ENCODE measurements at regions not wholly inside any gene's neighbourhood (a gene's known extent, or its start where the extent isn't known, plus 50 kb on each side); places are given as distances from the start of the nearest gene placed in this dataset.

DNA sequence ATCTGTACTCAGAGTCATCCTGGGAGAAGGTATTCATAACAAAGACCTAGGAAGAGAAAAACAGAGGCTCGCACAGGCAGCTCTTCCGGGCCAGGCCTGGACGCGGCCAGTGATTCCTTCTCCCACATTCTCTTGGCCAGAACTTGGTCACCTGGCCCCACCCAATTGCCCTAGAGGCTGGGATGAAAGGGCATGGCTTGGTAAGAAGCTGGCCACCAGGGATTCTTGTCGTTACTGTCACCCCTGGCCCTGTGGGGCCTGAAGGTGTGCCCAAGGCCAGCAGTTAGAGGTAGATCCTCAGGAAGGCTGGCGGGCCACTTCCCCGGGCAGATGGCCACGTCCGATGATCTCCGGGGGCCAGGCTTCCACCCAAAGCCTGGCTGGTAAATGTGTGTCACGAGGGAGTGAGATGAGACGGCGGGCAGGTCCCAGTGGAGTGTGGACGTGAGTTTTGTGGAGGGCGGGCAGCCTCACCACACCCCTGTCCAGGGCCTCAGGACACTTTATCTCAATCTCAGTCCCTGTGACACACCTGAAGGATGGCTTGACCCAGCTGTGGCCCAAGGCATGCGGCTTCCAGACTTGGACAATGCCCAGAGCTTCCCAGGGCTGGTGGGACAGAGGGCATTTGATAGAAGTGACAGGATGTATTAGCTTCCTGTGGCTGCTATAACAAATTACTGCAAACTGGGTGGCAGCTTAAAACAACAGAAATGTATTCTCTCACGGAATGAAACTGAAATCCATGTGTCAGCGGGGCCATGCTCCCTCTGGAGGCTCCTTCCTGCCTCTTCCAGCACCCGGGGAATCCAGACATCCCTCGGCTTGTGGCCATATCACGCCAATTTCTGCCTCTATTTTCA, 66.3 kb upstream of the GSE1 start:
- POLR2A ChIA-PET: no interaction called here
- CTCF ChIA-PET: interaction anchor here (1.0 to 2.1 kb wide), 3 partner anchors 17 to 69 kb away, joined by 4 to 6 read pairs (median 4); no protein-coding TSS in a partner anchor

DNA sequence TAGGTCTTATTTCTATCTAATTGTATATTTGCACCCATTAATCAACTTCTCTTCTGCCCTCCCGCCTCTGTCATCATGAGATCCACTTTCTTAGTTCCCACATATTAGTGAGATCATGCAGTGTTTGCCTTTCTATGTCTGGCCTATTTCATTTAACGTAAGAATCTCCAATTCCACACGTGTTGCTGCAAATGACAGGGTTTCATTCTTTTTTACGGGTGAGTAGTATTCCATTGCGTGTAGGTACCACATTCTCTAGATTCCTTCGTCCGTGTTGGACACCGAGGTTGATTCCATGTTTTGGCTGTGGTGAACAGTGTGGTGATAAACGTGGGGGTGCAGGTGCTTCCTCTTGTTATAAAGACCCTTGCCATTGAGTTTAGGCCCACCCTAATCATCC, 64.7 kb upstream of the GSE1 start:
- DNase-seq (ENCODE audit: low read depth): no peak
- TF ChIP-seq, protein P1, sequence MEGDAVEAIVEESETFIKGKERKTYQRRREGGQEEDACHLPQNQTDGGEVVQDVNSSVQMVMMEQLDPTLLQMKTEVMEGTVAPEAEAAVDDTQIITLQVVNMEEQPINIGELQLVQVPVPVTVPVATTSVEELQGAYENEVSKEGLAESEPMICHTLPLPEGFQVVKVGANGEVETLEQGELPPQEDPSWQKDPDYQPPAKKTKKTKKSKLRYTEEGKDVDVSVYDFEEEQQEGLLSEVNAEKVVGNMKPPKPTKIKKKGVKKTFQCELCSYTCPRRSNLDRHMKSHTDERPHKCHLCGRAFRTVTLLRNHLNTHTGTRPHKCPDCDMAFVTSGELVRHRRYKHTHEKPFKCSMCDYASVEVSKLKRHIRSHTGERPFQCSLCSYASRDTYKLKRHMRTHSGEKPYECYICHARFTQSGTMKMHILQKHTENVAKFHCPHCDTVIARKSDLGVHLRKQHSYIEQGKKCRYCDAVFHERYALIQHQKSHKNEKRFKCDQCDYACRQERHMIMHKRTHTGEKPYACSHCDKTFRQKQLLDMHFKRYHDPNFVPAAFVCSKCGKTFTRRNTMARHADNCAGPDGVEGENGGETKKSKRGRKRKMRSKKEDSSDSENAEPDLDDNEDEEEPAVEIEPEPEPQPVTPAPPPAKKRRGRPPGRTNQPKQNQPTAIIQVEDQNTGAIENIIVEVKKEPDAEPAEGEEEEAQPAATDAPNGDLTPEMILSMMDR (IDR thresholded peaks at IDR 0.05; ENCODE audit: insufficient read depth, low read depth, low read length): no peak
- H3K36me3 ChIP-seq (ENCODE audit: control insufficient read depth, insufficient read depth, low read length): no peaks in the 10 kb centered on the region
- H3K27me3 ChIP-seq (ENCODE audit: control insufficient read depth, insufficient read depth, low read length): no peaks in the 10 kb centered on the region
- no peak overlapping the region for H3K4me3 ChIP-seq (ENCODE audit: low read depth, low read length)
- POLR2A ChIA-PET: no interaction called here
- CTCF ChIA-PET: interaction anchor here (0.6 to 2.1 kb wide), 3 partner anchors 19 to 116 kb away, joined by 3 to 6 read pairs (median 4); no protein-coding TSS in a partner anchor

More for the DNA sequence above, 66.3 kb upstream of the GSE1 start:
- Histone ChIP-seq H3K4me3 (ENCODE audit: low read depth, low read length) (no peak overlapping the region), H3K36me3 (ENCODE audit: control insufficient read depth, insufficient read depth, low read length) (no peaks in the 10 kb centered on the region), H3K27me3 (ENCODE audit: control insufficient read depth, insufficient read depth, low read length) (no peaks in the 10 kb centered on the region)
- TF ChIP-seq, protein P1 (IDR thresholded peaks at IDR 0.05; ENCODE audit: insufficient read depth, low read depth, low read length): no peak; the same call in 1 of the 2 replicates
- no peak for DNase-seq (ENCODE audit: low read depth)

DNA sequence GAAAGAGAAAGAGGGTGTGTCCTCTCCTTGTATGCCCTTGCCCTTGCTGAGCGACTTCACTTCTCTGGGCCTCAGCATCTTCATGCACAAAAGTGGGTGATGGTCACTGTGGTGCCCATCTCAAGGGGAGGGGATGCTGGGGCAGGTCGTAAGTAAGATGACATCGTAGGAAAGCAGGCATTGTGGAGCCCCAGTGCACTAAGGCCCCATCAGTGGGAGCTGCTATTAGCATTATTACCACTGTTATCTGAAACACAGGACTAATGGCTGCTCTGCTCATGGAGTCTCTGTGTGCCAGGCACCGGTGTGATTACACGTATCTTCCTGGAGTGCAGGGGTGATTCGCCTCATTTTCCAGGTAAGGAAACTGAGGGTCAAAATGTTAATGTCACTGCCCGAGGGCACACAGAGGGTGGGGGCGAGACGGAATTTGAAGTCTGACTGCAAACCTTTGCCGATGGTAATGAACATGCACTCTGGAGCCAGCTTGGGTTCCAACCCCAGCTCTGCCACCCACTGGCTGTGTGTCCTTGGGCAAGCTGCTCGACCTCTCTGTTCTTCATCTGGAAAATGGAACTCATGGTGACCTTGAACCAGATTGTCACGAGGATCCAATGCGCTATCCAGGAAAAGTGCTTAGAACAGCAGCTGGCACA, 63.2 kb upstream of the GSE1 start:
- no peak for DNase-seq (ENCODE audit: low read depth)
- no peak overlapping the region for H3K4me3 ChIP-seq (ENCODE audit: low read depth, low read length)
- POLR2A ChIA-PET: no interaction called here
- CTCF ChIA-PET: interaction anchor here (0.7 to 1.8 kb wide), 5 partner anchors 29 to 796 kb away, joined by 3 to 6 read pairs (median 4); no protein-coding TSS in a partner anchor
- no peaks in the 10 kb centered on the region for H3K27me3 ChIP-seq (ENCODE audit: control insufficient read depth, insufficient read depth, low read length)
- no peaks in the 10 kb centered on the region for H3K36me3 ChIP-seq (ENCODE audit: control insufficient read depth, insufficient read depth, low read length)
- TF ChIP-seq, protein P1 (IDR thresholded peaks at IDR 0.05; ENCODE audit: insufficient read depth, low read depth, low read length): no peak

DNA sequence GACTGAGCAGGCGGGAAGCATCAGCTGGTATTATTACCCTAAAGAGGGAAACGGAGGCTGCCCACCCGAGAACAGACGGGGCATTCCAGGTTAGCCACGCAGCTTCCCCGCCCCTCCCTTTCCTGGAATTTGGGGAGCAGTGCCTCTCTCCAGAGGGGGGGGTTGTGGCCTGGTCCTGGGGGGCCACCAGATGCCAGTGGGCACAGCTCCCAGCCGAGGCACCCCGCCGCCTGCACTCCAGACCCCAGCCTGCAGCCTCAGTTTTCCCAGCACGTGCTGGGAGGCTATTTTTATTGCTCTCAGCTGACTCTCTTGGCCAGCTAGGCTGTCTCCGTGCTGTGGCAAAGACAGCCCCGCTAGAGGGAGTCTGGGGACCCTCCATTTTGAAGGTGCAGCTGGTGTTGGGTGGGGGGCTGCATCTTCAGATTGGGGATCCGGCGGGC, 62.7 kb upstream of the GSE1 start:
- POLR2A ChIA-PET: no interaction called here
- CTCF ChIA-PET: interaction anchor here (0.7 to 1.8 kb wide), 5 partner anchors 28 to 797 kb away, joined by 3 to 6 read pairs (median 4); no protein-coding TSS in a partner anchor

More for the DNA sequence above, 62.7 kb upstream of the GSE1 start:
- no peak overlapping the region for H3K4me3 ChIP-seq (ENCODE audit: low read depth, low read length)
- no peak for DNase-seq (ENCODE audit: low read depth)
- TF ChIP-seq, protein P1 (IDR thresholded peaks at IDR 0.05; ENCODE audit: insufficient read depth, low read depth, low read length): peak; percentile 48; the same call in 1 of the 2 replicates
- H3K27me3 ChIP-seq (ENCODE audit: control insufficient read depth, insufficient read depth, low read length): no peaks in the 10 kb centered on the region
- H3K36me3 ChIP-seq (ENCODE audit: control insufficient read depth, insufficient read depth, low read length): no peaks in the 10 kb centered on the region

All from BJ (cell line).